H9 (cell line): ENCODE measurements at regions not wholly inside any gene's neighbourhood (a gene's known extent, or its start where the extent isn't known, plus 50 kb on each side); places are given as distances from the start of the nearest gene placed in this dataset.

Source experiments
- DNase-seq: peaks from one replicate; pipeline ENCODE4 v3.0.0-alpha.2; 2017
- H2AFZ ChIP-seq: one replicate; pipeline ENCODE4 v1.6.1; 2013; ENCODE audit warnings: mild to moderate bottlenecking, low read length, control low read depth, moderate library complexity
- H2AK5ac ChIP-seq: 2 replicates; pipeline ENCODE4 v1.6.1; 2013; ENCODE audit warnings: low read length, control low read depth, mixed read lengths; ENCODE audit not compliant: insufficient read length
- H2BK120ac ChIP-seq: one replicate; pipeline ENCODE4 v1.6.1; 2013; ENCODE audit warnings: low read depth, mild to moderate bottlenecking, low read length, control low read depth, inconsistent platforms; ENCODE audit not compliant: poor library complexity, severe bottlenecking
- H2BK12ac ChIP-seq: 2 replicates; pipeline ENCODE4 v1.6.1; 2013; ENCODE audit warnings: low read length, control low read depth, mixed read lengths, low read depth; ENCODE audit not compliant: insufficient read length
- H2BK15ac ChIP-seq: 2 replicates; pipeline ENCODE4 v1.6.1; 2013; ENCODE audit warnings: low read depth, low read length, control low read depth
- H2BK20ac ChIP-seq: one replicate; pipeline ENCODE4 v1.6.1; 2013; ENCODE audit warnings: low read depth, mild to moderate bottlenecking, low read length, control low read depth, inconsistent platforms; ENCODE audit not compliant: poor library complexity, severe bottlenecking
- H2BK5ac ChIP-seq: 2 replicates; pipeline ENCODE4 v1.6.1; 2013; ENCODE audit warnings: low read length, control low read depth, mixed read lengths; ENCODE audit not compliant: insufficient read length
- H3K14ac ChIP-seq: 2 replicates; pipeline ENCODE4 v1.6.1; 2013; ENCODE audit warnings: low read length, control low read depth; ENCODE audit not compliant: insufficient read depth
- H3K18ac ChIP-seq: 2 replicates; pipeline ENCODE4 v1.6.1; 2013; ENCODE audit warnings: low read depth, mild to moderate bottlenecking, mixed read lengths, low read length, control low read depth; ENCODE audit not compliant: insufficient read length
- H3K23ac ChIP-seq: 2 replicates; pipeline ENCODE4 v1.6.1; 2013; ENCODE audit warnings: low read length, control low read depth, mixed read lengths, low read depth; ENCODE audit not compliant: insufficient read length
- H3K23me2 ChIP-seq: 2 replicates; pipeline ENCODE4 v1.6.1; 2013; ENCODE audit warnings: low read depth, mild to moderate bottlenecking, mixed read lengths, low read length, control low read depth; ENCODE audit not compliant: insufficient read length, poor library complexity, severe bottlenecking
- H3K27ac ChIP-seq: 2 replicates; pipeline ENCODE4 v1.5.1; 2013; ENCODE audit warnings: low read length, control low read depth, mixed read lengths, low read depth; ENCODE audit not compliant: insufficient read length
- H3K27me3 ChIP-seq: 2 replicates; pipeline ENCODE4 v1.6.1; 2013; ENCODE audit warnings: low read length, control low read depth, inconsistent platforms; ENCODE audit not compliant: insufficient read depth
- H3K4ac ChIP-seq: 2 replicates; pipeline ENCODE4 v1.6.1; 2013; ENCODE audit warnings: low read depth, mild to moderate bottlenecking, control low read depth, inconsistent platforms, low read length, moderate library complexity
- H3K4me1 ChIP-seq: 2 replicates; pipeline ENCODE4 v1.6.1; 2013; ENCODE audit warnings: low read length, control low read depth, inconsistent platforms; ENCODE audit not compliant: insufficient read depth
- H3K4me2 ChIP-seq: 2 replicates; pipeline ENCODE4 v1.6.1; 2013; ENCODE audit warnings: low read length, control low read depth, mixed read lengths; ENCODE audit not compliant: insufficient read length, insufficient read depth
- H3K56ac ChIP-seq: 2 replicates; pipeline ENCODE4 v1.6.1; 2013; ENCODE audit warnings: low read depth, mild to moderate bottlenecking, mixed read lengths, low read length, control low read depth; ENCODE audit not compliant: insufficient read length
- H3K79me1 ChIP-seq: 2 replicates; pipeline ENCODE4 v1.6.1; 2013; ENCODE audit warnings: low read depth, mild to moderate bottlenecking, moderate library complexity, low read length, control low read depth, inconsistent platforms; ENCODE audit not compliant: insufficient read depth, poor library complexity, severe bottlenecking
- H3K79me2 ChIP-seq: 2 replicates; pipeline ENCODE4 v1.6.1; 2013; ENCODE audit warnings: low read length, control low read depth, inconsistent platforms; ENCODE audit not compliant: insufficient read depth
- H3K9ac ChIP-seq: 2 replicates; pipeline ENCODE4 v1.6.1; 2013; ENCODE audit warnings: low read length, control low read depth, mixed read lengths; ENCODE audit not compliant: insufficient read length; ENCODE audit errors: extremely low read depth
- H3K9me3 ChIP-seq: one replicate; pipeline ENCODE4 v1.6.1; 2013; ENCODE audit warnings: low read depth, low read length, inconsistent platforms; ENCODE audit not compliant: control insufficient read depth
- H3T11ph ChIP-seq: one replicate; pipeline ENCODE4 v1.6.1; 2013; ENCODE audit warnings: mild to moderate bottlenecking, low read length, control low read depth, inconsistent platforms
- H4K20me1 ChIP-seq: one replicate; pipeline ENCODE4 v1.6.1; 2013; ENCODE audit not compliant: control insufficient read depth, insufficient read length, insufficient read depth
- H4K5ac ChIP-seq: 2 replicates; pipeline ENCODE4 v1.6.1; 2013; ENCODE audit warnings: low read depth, mild to moderate bottlenecking, mixed read lengths, low read length, control low read depth; ENCODE audit not compliant: insufficient read length
- H4K8ac ChIP-seq: replicated peaks from 2 replicates; pipeline ENCODE4 v1.6.1; 2013; ENCODE audit warnings: low read length, control low read depth, mixed read lengths, low read depth; ENCODE audit not compliant: insufficient read length
- H4K91ac ChIP-seq: 2 replicates; pipeline ENCODE4 v1.6.1; 2013; ENCODE audit warnings: low read depth, mild to moderate bottlenecking, moderate library complexity, mixed read lengths, low read length, control low read depth; ENCODE audit not compliant: insufficient read length
- H3K27ac Mint-ChIP-seq, 3 experiments: 2 replicates in 2 of 3; 3 replicates in 1 of 3; pipeline ENCODE4 v1.8.0; 2020 to 2021; ENCODE audit warnings: mixed read lengths in 3 of 3, mild to moderate bottlenecking in 1 of 3, moderate library complexity in 1 of 3
- H3K27me3 Mint-ChIP-seq: 2 replicates; pipeline ENCODE4 v1.8.0; 2021; ENCODE audit warnings: low read depth, mild to moderate bottlenecking, moderate library complexity, mixed read lengths
- H3K36me3 Mint-ChIP-seq, 3 experiments: 2 replicates in 2 of 3; 3 replicates in 1 of 3; pipeline ENCODE4 v1.8.0; 2020 to 2021; ENCODE audit warnings: low read depth in 3 of 3, mixed read lengths in 3 of 3; ENCODE audit not compliant: insufficient read depth in 1 of 3
- H3K4me1 Mint-ChIP-seq, 2 experiments: 2 replicates each; pipeline ENCODE4 v1.8.0; 2020; ENCODE audit warnings: mixed read lengths in 2 of 2
- H3K4me3 Mint-ChIP-seq, 2 experiments: 2 replicates in 1 of 2; 3 replicates in 1 of 2; pipeline ENCODE4 v1.8.0; 2020 to 2021; ENCODE audit warnings: mild to moderate bottlenecking in 2 of 2, mixed read lengths in 2 of 2, moderate library complexity in 1 of 2
- H3K9me3 Mint-ChIP-seq, 2 experiments: 2 replicates in 1 of 2; 3 replicates in 1 of 2; pipeline ENCODE4 v1.8.0; 2020; ENCODE audit warnings: mild to moderate bottlenecking in 2 of 2, mixed read lengths in 2 of 2, moderate library complexity in 1 of 2
- WGBS: extraction: QIAGEN DNeasy Blood & Tissue Kit; methylation state at CpG from one replicate; pipeline ENCODE4 v1.1.7; 2013; ENCODE audit warnings: missing lambda C conversion rate, low lambda C conversion rate, mixed read lengths; ENCODE audit not compliant: insufficient read length; ENCODE audit errors: extremely low coverage; 5-methylcytosine and 5-hydroxymethylcytosine counted together
- TF ChIP-seq, protein P1 (sequence below): fragments of 200-600 bp; sonication (generic); conservative IDR thresholded peaks from 3 replicates; pipeline ENCODE4 v1.8.0; 2021; ENCODE audit warnings: antibody characterized with exemption, mild to moderate bottlenecking

DNA sequence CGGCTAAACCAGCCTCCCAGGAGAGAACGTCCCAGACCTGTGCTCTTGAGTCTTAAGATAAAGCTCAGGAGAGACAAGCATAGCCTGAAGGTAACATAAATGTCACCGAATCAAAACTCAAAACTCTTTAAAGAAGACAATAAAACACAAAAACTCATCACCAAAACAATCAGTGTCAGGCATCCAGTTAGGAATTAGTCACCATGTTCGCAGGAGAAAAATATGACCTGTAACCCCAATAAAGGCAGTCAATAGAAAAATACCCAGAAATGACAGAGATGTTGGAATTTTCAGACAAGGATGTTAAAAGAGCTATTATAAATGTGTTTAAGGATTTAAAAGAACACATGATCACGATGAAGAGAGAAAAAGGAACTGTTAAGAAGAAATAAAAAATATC, 352.4 kb downstream of the BRD1 start:
- no peak overlapping the region for H3T11ph ChIP-seq
- H3K4ac ChIP-seq = no peak overlapping the region
- Mint-ChIP-seq H3K36me3 (peaks cover 4 to 17% (median 5%) of the 10 kb centered on the region in 3 experiments; a peak in 6 of 7 replicates), H3K27ac (no peak overlapping the region), H3K27me3 (no peaks in the 10 kb centered on the region; the same call in none of the 2 replicates), H3K4me3 (no peak overlapping the region), H3K4me1 (peaks cover 21 to 23% of the 10 kb centered on the region in 2 experiments), H3K9me3 (peaks cover 8 to 16% of the 10 kb centered on the region in 2 experiments)
- no peak overlapping the region for H2BK5ac ChIP-seq
- no peak overlapping the region for H3K14ac ChIP-seq
- no peaks in the 10 kb centered on the region for H3K9me3 ChIP-seq
- H2BK15ac ChIP-seq = no peak overlapping the region
- no peak overlapping the region for H3K18ac ChIP-seq
- H3K9ac ChIP-seq = no peak overlapping the region
- no peak overlapping the region for H2AK5ac ChIP-seq
- no peaks in the 10 kb centered on the region for H4K20me1 ChIP-seq
- WGBS = no CpG with 5 or more reads among the region's 5 CpGs
- H3K4me2 ChIP-seq = no peak overlapping the region
- no peak overlapping the region for H4K91ac ChIP-seq
- no peak overlapping the region for H3K23ac ChIP-seq
- no peak overlapping the region for H4K8ac ChIP-seq
- H3K4me1 ChIP-seq = peaks cover 4% of the 10 kb centered on the region; the same call in 1 of the 2 replicates
- H3K27ac ChIP-seq = no peak overlapping the region
- no peak overlapping the region for H3K56ac ChIP-seq
- no peak overlapping the region for H2BK20ac ChIP-seq
- no peaks in the 10 kb centered on the region for H3K79me1 ChIP-seq
- no peaks in the 10 kb centered on the region for H3K23me2 ChIP-seq
- no peak overlapping the region for H2BK12ac ChIP-seq
- TF ChIP-seq, protein P1, sequence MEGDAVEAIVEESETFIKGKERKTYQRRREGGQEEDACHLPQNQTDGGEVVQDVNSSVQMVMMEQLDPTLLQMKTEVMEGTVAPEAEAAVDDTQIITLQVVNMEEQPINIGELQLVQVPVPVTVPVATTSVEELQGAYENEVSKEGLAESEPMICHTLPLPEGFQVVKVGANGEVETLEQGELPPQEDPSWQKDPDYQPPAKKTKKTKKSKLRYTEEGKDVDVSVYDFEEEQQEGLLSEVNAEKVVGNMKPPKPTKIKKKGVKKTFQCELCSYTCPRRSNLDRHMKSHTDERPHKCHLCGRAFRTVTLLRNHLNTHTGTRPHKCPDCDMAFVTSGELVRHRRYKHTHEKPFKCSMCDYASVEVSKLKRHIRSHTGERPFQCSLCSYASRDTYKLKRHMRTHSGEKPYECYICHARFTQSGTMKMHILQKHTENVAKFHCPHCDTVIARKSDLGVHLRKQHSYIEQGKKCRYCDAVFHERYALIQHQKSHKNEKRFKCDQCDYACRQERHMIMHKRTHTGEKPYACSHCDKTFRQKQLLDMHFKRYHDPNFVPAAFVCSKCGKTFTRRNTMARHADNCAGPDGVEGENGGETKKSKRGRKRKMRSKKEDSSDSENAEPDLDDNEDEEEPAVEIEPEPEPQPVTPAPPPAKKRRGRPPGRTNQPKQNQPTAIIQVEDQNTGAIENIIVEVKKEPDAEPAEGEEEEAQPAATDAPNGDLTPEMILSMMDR = no peak
- no peaks in the 10 kb centered on the region for H3K27me3 ChIP-seq
- no peaks in the 10 kb centered on the region for H3K79me2 ChIP-seq
- H2BK120ac ChIP-seq = no peak overlapping the region
- H4K5ac ChIP-seq = no peak overlapping the region
- no peak overlapping the region for H2AFZ ChIP-seq
- no peak for DNase-seq
